GM18499 (cell line): ENCODE measurements at regions not wholly inside any gene's neighbourhood (a gene's known extent, or its start where the extent isn't known, plus 50 kb on each side); places are given as distances from the start of the nearest gene placed in this dataset.

ENCODE experiments used
- ATAC-seq: cut with Tn5 transposase; IDR thresholded peaks from one replicate; pipeline ENCODE4 v1.9.1; 2021; ENCODE audit warnings: moderate number of reproducible peaks; ENCODE audit not compliant: insufficient read depth, unreplicated experiment

- ATAC-seq = no peak
Observed at GRCh38 chr3:82079335-82079890, 318.0 kb upstream of the GBE1 start.

GRCh38 chr3:82078246-82078645, 316.8 kb upstream of the GBE1 start:
- ATAC-seq = no peak

- no peak for ATAC-seq
Observed at GRCh38 chr3:82067420-82067819, 306.0 kb upstream of the GBE1 start.

DNA sequence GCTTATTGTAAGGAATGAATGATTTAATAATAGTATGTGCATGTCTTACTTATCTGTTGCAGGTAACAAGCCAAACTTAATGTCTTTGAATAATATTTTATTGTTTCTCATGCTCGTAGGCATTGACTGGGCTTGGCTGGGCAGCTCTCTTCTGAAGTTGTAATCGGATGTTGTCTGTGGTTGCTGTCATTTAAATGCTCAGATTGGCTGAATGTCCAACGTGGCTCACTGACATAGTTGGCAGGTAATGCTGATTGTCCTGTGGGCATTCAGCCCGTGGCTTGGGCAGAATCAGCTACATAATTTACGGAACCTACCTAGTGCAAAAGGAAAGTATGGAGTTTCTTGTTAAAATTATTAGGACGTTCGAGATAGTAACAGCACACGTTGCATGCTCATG, 297.4 kb upstream of the GBE1 start:
- no peak for ATAC-seq

GRCh38 chr3:82055792-82056191, 294.3 kb upstream of the GBE1 start:
- no peak for ATAC-seq

- no peak for ATAC-seq
Observed at GRCh38 chr3:82054849-82055248, 293.4 kb upstream of the GBE1 start.

- no peak for ATAC-seq
Observed at GRCh38 chr3:82053236-82053635, 291.8 kb upstream of the GBE1 start.

- no peak for ATAC-seq
Observed at GRCh38 chr3:82050382-82050781, 288.9 kb upstream of the GBE1 start.

DNA sequence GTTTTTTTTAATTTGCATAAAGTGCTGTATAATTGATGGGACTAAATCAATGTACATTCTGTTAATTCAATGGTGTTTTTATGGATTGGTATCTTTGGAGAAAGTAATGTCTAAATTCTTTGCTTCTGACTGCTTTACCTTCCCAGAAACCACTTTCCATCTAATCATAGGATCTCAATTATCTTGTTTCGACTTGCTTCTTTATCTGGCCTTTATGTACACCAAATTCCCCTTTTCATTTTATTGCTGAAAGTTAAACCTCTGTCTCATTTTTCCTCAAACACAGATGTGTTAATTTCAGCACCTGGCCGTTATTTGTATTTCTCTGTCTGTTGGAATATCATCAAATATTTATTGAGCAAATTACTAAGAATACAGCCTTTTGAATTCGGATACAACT, 287.3 kb upstream of the GBE1 start:
- no peak for ATAC-seq

DNA sequence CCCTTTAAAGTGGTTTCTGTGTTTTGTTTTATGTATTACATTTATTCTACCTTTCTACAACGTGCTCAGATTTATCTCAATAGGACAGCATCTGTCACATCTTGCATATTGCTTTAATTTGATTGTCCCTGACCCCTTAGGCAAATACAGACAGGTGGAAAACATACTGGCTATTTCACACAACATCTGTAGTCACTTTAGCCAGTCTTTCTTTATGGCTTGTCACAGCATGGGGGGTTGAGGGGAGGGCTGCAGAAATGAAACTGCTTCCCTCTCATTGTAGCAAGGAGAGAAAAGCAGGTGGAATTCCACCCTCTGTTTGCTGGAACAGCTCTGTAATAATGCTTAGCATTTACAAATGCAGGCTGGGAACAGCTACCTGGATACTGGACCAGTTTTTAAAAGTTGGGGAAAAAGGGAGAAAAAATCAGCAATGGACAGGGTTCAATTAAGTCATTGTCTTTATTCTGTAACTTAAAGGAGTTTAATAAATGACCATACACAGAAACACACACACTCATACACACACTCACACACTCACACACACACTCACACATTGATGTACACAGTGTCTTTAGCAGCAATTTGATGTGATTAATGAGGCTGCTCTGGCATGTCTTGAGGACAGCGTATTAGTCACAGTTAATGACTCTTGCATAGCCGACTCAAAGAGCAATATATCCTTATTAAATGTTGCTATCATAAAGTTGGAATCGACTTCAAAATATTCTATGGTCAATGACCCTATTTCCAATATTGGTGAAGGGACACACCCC, 283.7 kb upstream of the GBE1 start:
- no peak for ATAC-seq

- ATAC-seq = no peak
Observed at GRCh38 chr3:82038556-82038955, 277.1 kb upstream of the GBE1 start.

DNA sequence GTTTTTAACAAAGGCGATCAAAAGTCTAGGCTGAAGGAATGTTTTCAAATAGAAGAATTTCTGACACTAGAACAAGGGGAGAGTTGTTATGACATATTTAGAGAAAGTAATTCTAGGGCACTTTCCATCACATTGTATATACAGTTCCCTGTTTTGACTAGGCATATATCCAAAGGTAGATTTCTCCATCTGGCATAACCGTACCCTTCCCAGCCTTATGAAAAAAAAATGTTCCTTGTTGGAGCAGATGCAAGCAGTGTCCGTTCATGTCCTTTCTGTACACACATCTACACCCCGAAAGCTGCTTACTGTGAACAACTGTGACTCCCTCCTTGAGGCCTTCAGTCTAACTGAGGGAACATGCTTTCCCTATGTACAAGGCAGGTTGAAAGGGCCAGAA, 271.7 kb upstream of the GBE1 start:
- ATAC-seq = no peak

DNA sequence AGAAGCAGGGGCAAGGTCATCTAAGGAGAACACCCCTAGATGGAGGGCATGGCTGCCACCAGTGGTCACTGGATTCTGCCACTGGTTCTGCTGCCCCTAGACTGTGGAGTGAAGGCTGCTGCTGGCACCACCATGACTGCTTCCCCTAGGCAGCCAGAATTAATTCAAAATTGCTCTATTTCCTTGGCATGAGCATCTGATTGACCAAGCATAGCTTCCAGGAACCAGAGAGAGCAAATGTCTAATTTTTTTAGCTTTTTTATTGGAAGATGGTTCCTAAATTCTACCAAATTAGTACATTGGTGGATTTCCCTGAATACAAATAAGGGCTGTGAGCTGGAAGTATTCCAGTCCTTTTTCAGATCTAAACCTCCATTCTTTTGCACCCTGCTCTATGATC, 270.2 kb upstream of the GBE1 start:
- no peak for ATAC-seq

GRCh38 chr3:82030916-82031315, 269.5 kb upstream of the GBE1 start:
- no peak for ATAC-seq

- no peak for ATAC-seq
Observed at GRCh38 chr3:82022836-82023235, 261.4 kb upstream of the GBE1 start.

DNA sequence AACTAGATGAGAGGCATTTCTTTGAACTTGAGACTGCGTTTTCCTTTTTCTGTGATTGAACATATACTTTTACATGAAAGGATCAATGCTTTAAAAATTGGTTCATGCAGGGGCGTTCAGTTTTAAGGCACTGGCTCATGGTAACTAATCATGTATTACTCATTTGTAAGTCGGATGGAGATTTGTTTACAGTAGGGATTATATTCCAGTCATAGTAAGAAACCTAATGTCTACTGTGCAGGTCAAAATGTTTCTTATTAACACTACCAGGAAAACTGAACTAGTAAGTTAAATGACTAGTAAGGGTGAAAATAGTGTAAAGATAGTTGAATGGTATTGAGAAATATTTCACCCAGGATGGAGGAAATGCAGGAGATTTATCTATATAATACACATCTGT, 258.8 kb upstream of the GBE1 start:
- no peak for ATAC-seq

DNA sequence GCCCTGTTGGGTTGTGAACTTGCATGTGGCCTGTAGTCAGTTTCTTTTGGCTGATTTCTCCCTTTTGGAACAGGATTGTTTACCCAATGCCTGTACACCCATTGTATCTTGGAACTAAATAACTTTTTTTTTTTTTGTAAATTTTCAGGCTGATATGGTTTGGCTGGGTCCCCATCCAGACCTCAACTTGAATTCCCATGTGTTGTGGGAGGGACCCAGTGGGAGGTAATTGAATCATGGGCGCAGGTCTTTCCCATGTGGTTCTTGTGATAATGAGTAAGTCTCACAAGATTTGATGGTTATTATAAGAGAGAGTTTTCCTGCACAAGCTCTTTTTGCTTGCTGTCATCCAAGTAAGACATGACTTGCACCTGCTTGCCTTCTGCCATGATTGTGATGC, 253.8 kb upstream of the GBE1 start:
- ATAC-seq = no peak

DNA sequence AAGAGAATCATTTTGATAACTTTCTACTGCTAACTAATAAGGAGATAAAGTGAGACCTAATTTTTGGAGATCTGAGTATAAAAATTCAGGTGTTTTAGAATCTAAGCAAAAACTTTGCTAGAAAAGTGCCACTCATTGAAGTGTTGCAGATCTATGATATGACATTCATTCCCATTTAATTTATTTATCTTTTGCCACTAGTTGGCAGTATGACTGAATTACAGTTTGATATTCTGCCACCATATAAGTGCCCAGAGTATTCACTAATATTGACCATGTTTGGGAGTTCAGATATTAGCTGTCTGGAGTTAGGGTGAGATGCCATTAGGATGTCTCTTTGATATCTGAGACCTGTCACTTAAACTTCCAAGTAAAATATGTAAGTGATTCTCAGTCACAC, 251.3 kb upstream of the GBE1 start:
- no peak for ATAC-seq

- ATAC-seq = no peak
Observed at GRCh38 chr3:82011336-82011735, 249.9 kb upstream of the GBE1 start.

- no peak for ATAC-seq
Observed at GRCh38 chr3:82005266-82005665, 243.8 kb upstream of the GBE1 start.

DNA sequence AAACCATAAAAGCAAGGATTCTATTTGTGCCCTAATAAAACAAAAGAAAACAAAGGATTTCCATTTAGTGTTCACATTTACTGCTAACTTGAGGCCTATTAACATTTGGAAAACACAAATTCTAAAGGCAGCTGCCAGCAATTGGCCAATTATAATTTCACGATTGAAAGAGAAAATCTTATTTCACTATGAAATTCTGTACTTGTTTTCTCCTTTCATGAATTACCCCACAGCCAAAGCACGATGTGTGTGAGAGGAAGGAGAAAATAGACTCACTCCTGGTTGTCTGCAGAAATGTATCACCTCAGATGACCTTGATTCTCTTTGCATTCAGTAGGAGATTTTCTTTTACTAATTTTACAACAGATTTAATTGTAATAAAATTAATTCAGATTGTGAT, 242.8 kb upstream of the GBE1 start:
- ATAC-seq = no peak

- no peak for ATAC-seq
Observed at GRCh38 chr3:82002986-82003642, 241.7 kb upstream of the GBE1 start.
